Natural killer cell (primary cell): ENCODE measurements at regions not wholly inside any gene's neighbourhood (a gene's known extent, or its start where the extent isn't known, plus 50 kb on each side); places are given as distances from the start of the nearest gene placed in this dataset.

ENCODE experiments used
- ATAC-seq, 3 donors: fragments of 150-1000 bp in 2 of 3; fragments of 200-7000 bp in 1 of 3; cut with Tn5 transposase; 1 replicate in 1 of 3; 2 replicates in 2 of 3; pipeline ENCODE4 v1.10.0; 2021; ENCODE audit warnings: mild to moderate bottlenecking in 2 of 3, moderate library complexity in 2 of 3
- DNase-seq, 2 donors: peaks; one replicate each; pipeline versions ENCODE4 v3.0.0 to v3.0.0-alpha.2; 2013 to 2021; ENCODE audit warnings: mixed read lengths in 1 of 2
- H3K27ac ChIP-seq: one replicate; pipeline ENCODE4 v1.5.1; 2013; ENCODE audit warnings: mild to moderate bottlenecking, low read length
- H3K27me3 ChIP-seq: one replicate; pipeline ENCODE4 v1.6.1; 2013; ENCODE audit warnings: low read length; ENCODE audit not compliant: control insufficient read depth, insufficient read depth
- H3K36me3 ChIP-seq: one replicate; pipeline ENCODE4 v1.6.1; 2013; ENCODE audit warnings: low read length; ENCODE audit not compliant: control insufficient read depth, insufficient read depth
- H3K4me1 ChIP-seq: one replicate; pipeline ENCODE4 v1.6.1; 2013; ENCODE audit warnings: low read length; ENCODE audit not compliant: control insufficient read depth, insufficient read depth
- H3K4me3 ChIP-seq: one replicate; pipeline ENCODE4 v1.5.1; 2013; ENCODE audit warnings: low read length
- H3K9me3 ChIP-seq: one replicate; pipeline ENCODE4 v1.6.1; 2013; ENCODE audit warnings: low read length; ENCODE audit not compliant: control insufficient read depth, insufficient read depth
- H3K27ac Mint-ChIP-seq, 2 donors: one replicate each; pipeline ENCODE4 v1.8.0; 2022; ENCODE audit warnings: mild to moderate bottlenecking in 2 of 2, mixed read lengths in 2 of 2, moderate library complexity in 1 of 2
- H3K27me3 Mint-ChIP-seq, 2 donors: one replicate each; pipeline ENCODE4 v1.8.0; 2022; ENCODE audit warnings: low read depth in 2 of 2, mixed read lengths in 2 of 2
- H3K36me3 Mint-ChIP-seq: one replicate; pipeline ENCODE4 v1.8.0; 2022; ENCODE audit warnings: mixed read lengths
- H3K4me1 Mint-ChIP-seq, 2 donors: one replicate each; pipeline ENCODE4 v1.8.0; 2022; ENCODE audit warnings: mixed read lengths in 2 of 2
- H3K4me3 Mint-ChIP-seq: one replicate; pipeline ENCODE4 v1.8.0; 2022; ENCODE audit warnings: mild to moderate bottlenecking, moderate library complexity, mixed read lengths
- H3K9me3 Mint-ChIP-seq, 2 donors: one replicate each; pipeline ENCODE4 v1.8.0; 2022; ENCODE audit warnings: mixed read lengths in 2 of 2
- CTCF ChIP-seq: fragments of 200-600 bp; IDR thresholded peaks from one replicate; pipeline ENCODE4 v1.8.0; 2022; ENCODE audit warnings: antibody characterized with exemption
- WGBS: methylation state at CpG from one replicate; pipeline ENCODE4 v1.1.7; 2013; ENCODE audit warnings: missing lambda C conversion rate; ENCODE audit not compliant: insufficient coverage; 5-methylcytosine and 5-hydroxymethylcytosine counted together
- intact Hi-C: fragments of 100-400 bp; cut with micrococcal nuclease; formaldehyde crosslinking; loops from one replicate; pipeline ENCODE4 v1.14.2; 2022

DNA sequence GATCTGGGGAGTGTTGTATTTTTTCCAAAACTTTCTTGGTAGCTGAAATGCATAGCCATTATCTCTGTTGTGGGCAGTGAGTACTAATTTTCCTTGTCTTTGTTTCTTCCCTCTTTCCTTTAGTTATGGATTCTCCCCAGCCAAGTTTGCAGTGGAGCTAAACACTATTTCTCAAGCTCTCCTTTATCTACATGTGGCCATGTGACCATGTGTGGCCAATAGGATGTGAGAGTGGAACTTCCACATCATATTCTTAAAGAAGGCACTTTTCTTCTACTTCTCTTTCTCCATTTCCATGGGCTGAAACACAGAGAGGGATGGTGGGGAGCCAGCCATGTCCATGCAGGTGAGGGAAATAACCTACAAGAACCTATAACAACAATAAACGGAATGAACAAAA lies 230.8 kb downstream of the CTH start:
- intact Hi-C loops = no loop called here
- no peaks in the 10 kb centered on the region for H3K27me3 ChIP-seq
- Mint-ChIP-seq H3K4me3 (no peak overlapping the region), H3K36me3 (no peaks in the 10 kb centered on the region), H3K9me3 (peaks cover 2 to 7% of the 10 kb centered on the region in 2 donors), H3K4me1 (no peaks in the 10 kb centered on the region), H3K27ac (no peak overlapping the region), H3K27me3 (no peaks in the 10 kb centered on the region)
- H3K9me3 ChIP-seq = no peaks in the 10 kb centered on the region
- H3K36me3 ChIP-seq = no peaks in the 10 kb centered on the region
- no peak overlapping the region for H3K27ac ChIP-seq
- ATAC-seq = no peak
- TF ChIP-seq CTCF = no peak
- no peak overlapping the region for H3K4me3 ChIP-seq
- no CpG with 5 or more reads among the region's 1 CpG for WGBS
- no peak for DNase-seq
- no peaks in the 10 kb centered on the region for H3K4me1 ChIP-seq

DNA sequence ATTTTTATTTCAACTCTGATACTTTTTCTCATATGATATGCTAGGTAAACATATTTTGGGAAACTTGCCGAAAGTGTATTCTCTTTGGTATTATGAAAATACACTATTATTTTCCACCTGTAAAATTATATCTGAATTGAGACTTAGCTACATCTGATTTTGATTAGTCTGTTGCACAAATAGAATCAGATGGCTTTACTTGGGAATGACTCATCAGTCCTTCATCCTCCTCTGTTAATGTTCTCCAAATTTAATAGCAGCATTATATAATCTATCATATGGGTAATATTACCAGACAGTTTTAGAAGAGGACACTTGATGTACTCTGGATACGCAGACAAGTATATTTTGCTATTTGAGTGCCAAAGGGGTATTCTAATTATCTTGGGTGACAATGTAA lies 245.3 kb downstream of the CTH start:
- H3K9me3 Mint-ChIP-seq = no peaks in the 10 kb centered on the region
- H3K36me3 ChIP-seq = no peaks in the 10 kb centered on the region
- peaks cover 9 to 13% of the 10 kb centered on the region in 2 donors for H3K27me3 Mint-ChIP-seq
- no peaks in the 10 kb centered on the region for H3K27me3 ChIP-seq
- no peaks in the 10 kb centered on the region for H3K9me3 ChIP-seq
- no peak overlapping the region for H3K4me3 ChIP-seq
- DNase-seq = no peak
- no CpG with 5 or more reads among the region's 2 CpGs for WGBS
- H3K4me3 Mint-ChIP-seq = no peak overlapping the region
- intact Hi-C loops = no loop called here
- no peak overlapping the region for H3K27ac Mint-ChIP-seq
- H3K4me1 ChIP-seq = no peaks in the 10 kb centered on the region
- no peak for ATAC-seq
- no peak for TF ChIP-seq CTCF
- no peaks in the 10 kb centered on the region for H3K4me1 Mint-ChIP-seq
- H3K27ac ChIP-seq = no peak overlapping the region
- no peaks in the 10 kb centered on the region for H3K36me3 Mint-ChIP-seq

DNA sequence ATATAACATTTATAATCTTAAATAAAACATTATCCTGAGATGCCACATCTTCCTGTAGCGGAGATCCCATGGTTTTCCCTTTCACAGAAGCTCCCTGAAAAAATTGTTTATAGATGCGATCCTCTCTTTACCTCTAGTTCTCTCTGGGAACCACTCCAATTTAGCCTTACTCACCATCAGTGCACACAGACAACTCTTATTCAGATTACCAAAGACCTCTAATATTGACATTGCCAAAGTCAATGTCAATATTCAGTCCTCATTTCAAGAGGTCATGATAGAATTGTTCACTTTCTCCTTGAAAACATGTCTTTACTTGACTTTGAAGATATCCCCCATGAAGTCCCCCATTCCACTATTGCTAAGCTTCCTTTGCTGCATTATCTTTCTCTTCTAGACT lies 248.8 kb downstream of the CTH start:
- DNase-seq (no peak), ATAC-seq (no peak)
- Histone ChIP-seq H3K9me3 (no peaks in the 10 kb centered on the region), H3K27ac (no peak overlapping the region), H3K27me3 (no peaks in the 10 kb centered on the region), H3K36me3 (no peaks in the 10 kb centered on the region), H3K4me1 (no peaks in the 10 kb centered on the region), H3K4me3 (no peak overlapping the region)
- intact Hi-C loops = no loop called here
- TF ChIP-seq CTCF = no peak
- Mint-ChIP-seq H3K4me3 (no peak overlapping the region), H3K36me3 (no peaks in the 10 kb centered on the region), H3K27me3 (peaks cover 7 to 8% of the 10 kb centered on the region in 2 donors), H3K4me1 (no peaks in the 10 kb centered on the region), H3K27ac (no peak overlapping the region), H3K9me3 (no peaks in the 10 kb centered on the region)
- WGBS = 91% methylated on average over 2 of the region's 2 CpGs

DNA sequence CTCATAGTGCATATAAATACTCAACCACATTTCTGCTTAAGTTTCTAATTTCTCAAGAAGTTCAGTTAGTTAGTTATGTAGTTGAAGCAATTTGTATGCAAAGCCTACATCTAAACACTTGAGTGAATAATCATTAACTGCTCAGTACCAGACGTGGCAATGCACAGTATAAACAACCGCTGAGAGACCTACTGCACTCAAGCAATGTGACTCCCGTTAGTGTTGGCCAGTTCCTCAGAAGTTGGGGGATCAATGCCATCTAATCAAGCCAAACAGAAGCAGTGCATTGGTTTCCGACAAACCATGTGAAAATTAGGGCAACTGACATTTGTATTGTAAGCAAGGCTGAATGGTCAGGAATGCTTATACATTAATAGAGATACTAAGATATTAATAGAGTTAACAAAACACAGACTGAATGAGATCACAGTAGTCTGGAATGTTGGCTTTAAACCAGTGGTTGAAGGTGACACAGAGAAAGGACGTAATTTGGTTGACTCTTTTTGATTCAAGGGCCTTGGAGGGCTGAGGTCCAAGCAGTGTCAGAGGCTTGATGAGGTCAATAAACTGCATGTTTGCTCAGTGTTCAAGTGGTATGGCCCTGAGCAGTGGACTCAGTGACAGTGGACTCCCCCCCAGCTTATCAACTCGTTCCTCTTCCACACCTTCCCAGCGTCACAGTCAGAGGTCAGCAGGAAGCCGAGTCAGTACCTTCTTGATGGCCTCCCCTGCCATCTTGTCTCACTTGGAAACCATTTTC lies 255.5 kb downstream of the CTH start:
- Histone ChIP-seq H3K9me3 (no peaks in the 10 kb centered on the region), H3K27me3 (no peaks in the 10 kb centered on the region), H3K4me3 (no peak overlapping the region), H3K27ac (no peak overlapping the region), H3K4me1 (no peaks in the 10 kb centered on the region), H3K36me3 (no peaks in the 10 kb centered on the region)
- no peaks in the 10 kb centered on the region for H3K4me1 Mint-ChIP-seq
- no peak for DNase-seq
- no peak for ATAC-seq
- H3K4me3 Mint-ChIP-seq = no peak overlapping the region
- no peaks in the 10 kb centered on the region for H3K9me3 Mint-ChIP-seq
- H3K27me3 Mint-ChIP-seq = peaks cover 0 to 2% of the 10 kb centered on the region in 2 donors
- intact Hi-C loops = no loop called here
- no peak overlapping the region for H3K27ac Mint-ChIP-seq
- 84% methylated on average over 8 of the region's 8 CpGs for WGBS
- no peak for TF ChIP-seq CTCF
- no peaks in the 10 kb centered on the region for H3K36me3 Mint-ChIP-seq
